Islet precursor cell (in vitro differentiated cells): ENCODE measurements at regions not wholly inside any gene's neighbourhood (a gene's known extent, or its start where the extent isn't known, plus 50 kb on each side); places are given as distances from the start of the nearest gene placed in this dataset.
"Not testable (repeated sequence)": the region's sequence is repeated elsewhere in the genome, so short reads cannot be mapped to it uniquely, and the experiment has no call there.

Experiments
- DNase-seq: peaks from one replicate; pipeline ENCODE4 v3.0.0-alpha.2; 2018

DNA sequence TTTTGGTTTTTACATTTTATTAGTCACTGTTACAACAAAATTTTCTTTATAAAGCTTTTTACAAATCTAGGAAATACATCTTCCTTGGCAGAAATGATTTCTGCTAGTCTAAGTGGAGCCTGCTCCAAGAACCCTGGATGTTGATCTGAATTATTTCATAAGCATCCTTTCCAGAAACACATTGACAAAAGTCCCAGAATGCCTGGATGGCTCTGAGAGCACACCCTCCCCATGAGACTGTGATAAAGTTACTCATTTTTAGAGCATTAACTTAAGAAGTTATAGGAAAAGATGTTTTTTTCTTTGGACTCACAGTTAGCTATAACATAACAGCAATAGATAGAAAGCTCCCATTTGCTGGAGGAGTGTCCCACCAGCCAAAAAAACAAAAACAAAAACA is 559.6 kb upstream of the SPRY2 start:
- no peak for DNase-seq

DNA sequence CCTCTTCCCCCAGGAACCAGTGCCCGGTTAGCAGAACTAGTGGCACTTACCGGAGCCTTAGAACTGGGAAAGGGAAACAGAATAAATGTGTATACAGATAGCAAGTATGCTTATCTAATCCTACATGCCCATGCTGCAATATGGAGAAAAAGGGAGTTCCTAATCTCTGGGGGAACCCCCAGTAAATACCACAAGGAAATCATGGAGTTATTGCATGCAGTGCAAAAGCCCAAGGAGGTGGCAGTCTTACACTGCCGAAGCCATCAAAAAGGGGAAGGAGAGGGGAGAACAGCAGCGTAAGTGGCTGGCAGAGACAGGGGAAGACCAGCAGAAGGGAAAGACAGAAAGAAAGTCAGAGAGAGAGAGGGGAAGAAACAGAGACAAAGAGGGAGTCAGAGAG is 556.7 kb upstream of the SPRY2 start:
- DNase-seq = not testable (repeated sequence)

DNA sequence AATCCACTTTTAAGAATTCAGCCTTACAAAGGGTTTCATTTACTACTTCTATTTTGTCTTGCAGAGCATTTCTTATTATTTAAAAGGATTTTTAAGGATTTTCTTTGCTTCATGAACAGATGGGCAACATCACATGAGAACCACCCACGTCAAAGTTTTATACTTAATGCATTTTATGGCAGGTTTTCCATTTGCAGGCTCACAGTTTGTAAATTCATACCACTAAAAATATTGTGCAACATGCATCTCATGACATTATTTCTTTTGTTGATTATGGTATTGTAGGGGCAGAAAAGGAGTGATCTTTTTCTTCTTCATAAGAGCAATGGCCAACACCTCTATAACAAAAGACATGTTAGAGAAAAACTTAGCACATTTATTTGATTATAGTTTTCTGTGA is 554.0 kb upstream of the SPRY2 start:
- no peak for DNase-seq

DNA sequence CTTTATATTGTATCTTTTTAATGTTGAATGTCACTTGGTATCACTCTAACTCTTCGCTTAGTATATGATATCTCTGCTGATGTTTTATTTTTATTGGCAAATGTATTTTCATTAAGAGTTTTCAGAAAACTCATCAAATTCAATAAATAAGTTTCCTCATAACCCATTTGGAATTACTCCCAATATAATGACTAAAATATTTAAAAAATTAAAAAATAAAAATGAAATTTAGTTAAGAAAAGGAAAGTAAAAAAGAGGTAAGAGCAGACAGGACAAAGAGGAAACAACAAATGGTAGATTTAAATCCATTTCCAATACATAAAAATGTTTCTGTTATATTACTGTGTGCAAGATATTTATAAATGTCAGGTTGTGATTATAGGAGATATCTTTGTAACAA is 548.9 kb upstream of the SPRY2 start:
- DNase-seq = no peak

DNA sequence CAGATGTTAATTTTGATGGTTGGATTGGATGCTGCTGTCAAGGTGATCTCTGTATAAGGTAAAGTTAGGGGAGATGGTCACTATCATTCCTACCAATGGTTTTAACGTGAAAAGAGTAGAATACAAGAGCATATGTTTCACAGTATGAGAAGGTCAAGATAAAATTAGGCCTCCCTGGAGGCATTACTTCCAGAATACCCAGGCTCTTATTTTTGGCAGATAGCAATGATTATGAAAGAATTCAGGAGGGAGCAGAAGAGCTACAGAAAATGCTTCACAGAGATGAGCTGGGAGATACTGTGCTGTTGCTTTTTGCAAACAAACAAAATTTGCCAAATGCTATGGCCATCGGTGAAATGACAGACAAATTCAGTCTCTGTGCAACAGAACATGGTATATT is 547.5 kb upstream of the SPRY2 start:
- no peak for DNase-seq

DNA sequence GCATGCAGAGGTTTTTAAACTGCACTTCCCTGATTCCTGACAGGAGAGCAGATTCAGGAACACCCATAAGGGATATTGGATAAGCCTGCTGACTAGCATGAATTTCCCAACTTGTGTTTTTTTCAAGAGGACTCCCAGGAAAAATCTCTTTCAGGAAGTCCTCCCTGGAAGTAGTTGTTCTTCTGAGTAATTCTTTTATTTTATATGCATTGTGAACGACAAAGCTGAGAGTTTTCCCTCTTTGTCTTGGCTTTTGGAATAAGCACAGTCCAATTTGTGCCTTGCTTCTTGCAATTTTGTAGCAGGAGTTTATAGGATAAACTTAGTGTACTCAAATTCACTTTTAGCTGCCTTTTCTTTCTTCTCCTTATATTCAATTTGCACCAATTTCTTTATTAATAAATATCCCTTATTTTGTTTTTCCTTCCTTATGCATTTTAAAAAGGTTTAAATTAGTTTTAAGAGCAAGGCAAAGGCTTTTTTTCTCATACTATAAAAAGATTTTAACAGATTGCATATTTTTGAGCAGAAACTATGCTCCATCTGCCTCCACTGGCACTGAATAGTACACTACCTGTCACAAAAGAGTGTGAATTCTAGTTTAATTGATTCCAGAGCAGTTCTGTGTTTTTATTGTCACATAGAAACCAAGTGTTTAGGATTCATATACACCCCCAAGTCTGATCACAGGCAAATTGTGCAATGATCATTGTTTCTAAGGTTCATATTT is 543.3 kb upstream of the SPRY2 start:
- DNase-seq = no peak

DNA sequence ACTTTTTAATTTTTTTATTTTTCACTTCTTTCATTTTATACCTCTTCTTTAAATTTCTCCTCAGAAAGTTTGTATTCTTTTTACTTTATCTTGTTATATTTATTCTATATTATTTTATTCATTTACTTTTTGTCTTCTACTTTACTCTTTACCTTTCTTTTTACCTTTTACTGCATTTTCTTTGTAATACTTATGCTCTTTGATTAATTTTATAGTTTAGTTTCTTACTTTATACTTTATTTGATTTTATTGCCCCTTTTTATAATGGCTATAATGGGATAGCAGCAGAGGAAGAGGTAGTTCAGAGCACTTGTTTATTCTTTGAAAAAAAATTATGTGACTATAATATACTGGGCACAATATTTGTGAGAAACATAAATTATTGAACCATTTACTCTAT is 542.6 kb upstream of the SPRY2 start:
- no peak for DNase-seq

DNA sequence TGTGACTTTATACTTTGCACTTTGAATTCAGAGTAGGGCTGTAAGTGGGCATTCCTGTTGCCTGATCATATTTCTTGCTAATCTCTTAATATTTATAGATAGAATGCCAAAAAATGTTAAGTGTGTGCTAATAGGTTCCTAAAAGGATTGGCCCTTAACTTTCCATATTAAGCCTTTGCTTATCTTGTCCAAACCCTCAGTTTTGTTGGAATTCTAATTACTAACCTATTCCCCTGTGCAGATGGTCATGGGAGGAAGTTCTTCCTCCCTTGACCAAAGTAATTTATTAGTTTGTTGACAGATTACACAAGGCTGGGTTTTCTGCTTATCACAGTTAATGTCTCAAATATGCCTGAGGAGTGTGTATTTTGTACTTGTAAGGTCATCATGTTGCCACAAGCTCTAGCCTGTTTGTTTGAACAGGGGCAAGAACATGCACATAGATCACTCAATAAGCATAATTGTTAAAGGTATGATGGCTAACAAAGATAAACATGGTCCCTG is 541.1 kb upstream of the SPRY2 start:
- DNase-seq = no peak

DNA sequence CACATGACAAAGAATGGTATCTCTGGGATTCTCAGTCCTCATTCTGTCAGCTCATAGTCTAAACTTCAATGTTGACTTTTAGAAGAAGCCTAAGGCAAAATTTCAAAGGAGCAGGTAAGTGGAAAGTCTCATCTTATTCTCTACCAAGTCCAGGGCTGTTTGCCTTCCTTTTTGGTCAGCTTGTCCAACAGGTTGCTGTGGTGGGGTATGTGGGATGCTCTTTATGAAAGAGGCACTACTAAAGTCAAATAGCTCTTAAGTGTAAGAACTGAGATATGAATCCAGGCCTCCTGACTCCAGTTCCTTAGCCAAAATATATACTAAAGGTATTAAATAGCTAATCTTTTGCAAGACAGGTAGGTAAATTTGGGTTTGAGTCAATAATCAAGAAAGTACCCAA is 540.6 kb upstream of the SPRY2 start:
- DNase-seq = no peak

DNA sequence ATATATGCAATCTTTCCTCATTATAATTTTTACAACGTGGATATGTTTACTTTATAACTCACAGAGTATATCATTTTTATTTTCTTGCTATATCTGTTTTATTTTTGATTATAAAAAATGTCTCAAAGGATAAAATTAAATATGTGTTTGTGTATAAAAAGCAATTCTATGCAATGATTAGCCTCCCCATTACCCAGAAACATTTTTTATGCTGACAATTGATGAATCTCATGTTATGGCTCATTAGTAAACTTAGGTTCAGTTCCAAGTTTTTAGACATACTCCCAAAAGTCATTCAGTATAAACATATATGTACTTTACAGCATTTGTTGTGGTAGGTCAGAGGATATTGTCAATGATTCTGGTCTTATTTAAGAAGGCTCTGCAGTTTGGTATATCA is 540.1 kb upstream of the SPRY2 start:
- no peak for DNase-seq

DNA sequence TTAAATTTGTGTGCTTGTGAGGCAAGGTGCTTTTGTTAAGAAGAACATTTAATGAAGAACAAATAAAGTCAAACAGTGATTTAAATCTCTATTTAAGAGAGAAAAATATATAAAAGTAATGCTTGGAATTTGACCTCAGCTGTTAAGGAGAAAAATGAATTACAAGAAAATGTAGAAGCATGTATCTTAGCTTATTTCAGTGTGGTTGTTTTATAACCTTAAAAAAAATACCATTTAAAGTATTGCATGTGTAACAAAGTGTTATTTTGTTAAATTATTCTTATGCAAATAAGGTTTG is 537.0 kb upstream of the SPRY2 start:
- DNase-seq = no peak

DNA sequence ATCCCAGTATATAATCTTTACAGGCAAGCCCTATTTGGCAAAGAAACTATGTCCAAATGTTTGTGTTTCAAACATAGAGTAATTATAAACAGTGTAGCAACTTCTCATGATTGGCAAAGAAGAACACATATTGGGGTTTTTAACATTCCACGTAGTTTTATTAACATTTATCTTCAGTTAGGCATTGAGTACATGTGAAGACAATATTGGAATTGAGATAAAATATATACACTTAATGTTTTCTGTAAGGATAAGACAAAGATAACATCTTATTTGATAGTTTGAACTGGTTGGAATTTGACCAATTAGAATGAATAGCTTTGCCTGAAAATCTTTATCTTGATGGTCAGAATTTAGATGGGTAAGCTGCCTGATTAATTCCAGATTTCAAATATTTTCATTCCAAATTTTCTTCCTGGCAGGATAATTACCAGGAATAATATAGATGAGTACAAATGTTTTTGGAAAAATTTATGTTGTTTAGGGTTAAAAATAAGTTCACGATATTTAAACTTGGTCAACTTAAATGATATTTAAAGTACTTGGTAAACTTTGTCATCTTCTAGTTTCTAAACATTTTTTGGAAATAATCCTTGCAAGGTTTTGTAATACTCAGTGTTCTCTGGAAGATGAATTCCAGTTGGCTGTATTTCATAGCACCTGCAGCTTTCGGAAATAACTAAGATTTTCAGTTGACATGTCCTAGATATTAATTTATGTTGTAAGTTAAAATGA is 536.5 kb upstream of the SPRY2 start:
- DNase-seq = no peak

DNA sequence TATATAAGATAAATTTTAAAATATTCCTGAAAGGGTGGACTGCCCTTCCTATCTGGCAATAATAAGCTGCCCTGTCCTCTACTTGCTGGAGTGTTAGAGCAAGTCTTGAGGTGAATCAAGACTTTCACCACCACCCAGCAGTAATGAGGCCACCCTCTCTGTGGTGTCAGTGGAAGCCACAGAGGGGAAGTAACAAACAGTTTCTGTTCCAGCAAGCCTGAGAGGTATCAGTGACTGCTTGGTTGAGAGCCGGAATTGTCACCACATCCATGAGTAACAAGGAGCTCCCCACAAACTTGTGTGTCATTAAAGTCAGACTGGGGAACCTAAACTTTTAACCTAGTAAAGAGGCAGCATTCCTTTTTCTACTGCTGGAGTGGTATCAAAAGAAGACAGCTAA is 532.7 kb upstream of the SPRY2 start:
- no peak for DNase-seq

DNA sequence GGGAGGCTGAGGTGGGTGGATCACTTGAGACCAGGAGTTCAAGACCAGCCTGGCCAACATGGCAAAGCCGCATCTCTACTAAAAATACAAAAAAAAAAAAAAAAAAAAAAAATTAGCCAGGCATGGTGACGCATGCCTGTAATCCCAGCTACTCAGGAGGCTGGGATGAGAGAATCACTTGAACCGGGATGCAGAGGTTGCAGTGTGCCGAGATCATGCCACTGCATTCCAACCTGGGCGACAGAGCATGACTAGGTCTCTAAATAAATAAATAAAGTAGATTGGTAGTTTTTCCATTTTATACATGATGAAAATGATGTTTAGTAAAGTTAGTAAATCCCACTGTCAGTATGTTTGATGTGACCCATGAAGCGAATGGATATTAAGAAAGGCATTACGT is 531.0 kb upstream of the SPRY2 start:
- not testable (repeated sequence) for DNase-seq

DNA sequence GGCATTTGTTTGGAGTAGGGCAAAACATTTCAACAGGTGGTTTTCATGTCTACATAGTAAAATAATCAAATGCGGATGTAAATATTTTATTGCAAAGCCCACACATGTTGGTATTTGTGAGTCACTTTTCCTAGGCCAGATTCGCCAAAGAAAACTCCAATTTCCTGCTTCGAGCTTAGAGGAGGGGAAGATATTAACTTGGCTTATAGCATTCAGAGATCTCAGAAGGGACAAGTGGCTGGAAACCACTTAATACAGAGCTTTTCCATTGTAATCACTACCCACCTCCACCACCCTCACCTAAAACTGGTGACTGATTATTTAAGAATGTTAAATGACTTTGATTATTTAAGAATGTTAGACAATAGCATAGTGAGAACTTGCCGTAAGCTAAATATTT is 530.6 kb upstream of the SPRY2 start:
- DNase-seq = no peak

DNA sequence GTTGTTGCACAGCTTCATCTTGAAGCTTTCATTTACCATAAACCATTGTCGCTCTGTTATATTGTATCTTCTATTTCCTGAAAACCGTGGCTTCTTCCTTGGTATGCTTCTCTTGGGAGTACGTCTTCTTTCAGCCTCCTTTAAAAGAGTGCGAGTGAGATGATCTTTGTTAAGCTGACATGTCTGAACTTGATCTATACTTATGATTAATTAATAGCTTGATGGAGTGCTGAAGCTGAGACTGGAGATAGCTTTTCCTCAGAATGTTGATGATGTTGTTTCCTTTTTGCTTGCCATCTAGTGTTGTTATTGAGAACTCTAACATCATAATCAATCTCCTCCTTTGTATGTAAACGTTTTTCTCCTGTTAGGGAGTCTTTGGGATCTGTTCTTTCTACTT is 529.3 kb upstream of the SPRY2 start:
- DNase-seq = no peak

DNA sequence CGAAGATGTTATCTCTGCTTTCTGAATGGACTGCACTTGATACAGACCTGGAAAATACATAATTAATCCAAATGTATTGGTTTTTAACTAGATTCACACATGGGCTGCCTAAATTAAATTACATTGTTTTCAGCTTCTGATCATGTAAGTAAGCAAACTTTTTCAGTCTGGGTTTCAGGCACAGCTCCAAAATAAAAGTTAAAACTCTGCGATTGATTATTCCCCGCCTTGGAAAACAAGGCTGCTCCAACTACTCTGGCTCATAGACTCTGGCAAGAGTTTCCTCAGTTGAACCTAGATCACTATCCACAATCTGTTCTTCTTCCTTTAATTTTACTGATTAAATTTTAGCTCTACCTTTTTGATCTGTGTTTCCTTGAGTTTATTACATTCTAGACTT is 526.0 kb upstream of the SPRY2 start:
- no peak for DNase-seq

DNA sequence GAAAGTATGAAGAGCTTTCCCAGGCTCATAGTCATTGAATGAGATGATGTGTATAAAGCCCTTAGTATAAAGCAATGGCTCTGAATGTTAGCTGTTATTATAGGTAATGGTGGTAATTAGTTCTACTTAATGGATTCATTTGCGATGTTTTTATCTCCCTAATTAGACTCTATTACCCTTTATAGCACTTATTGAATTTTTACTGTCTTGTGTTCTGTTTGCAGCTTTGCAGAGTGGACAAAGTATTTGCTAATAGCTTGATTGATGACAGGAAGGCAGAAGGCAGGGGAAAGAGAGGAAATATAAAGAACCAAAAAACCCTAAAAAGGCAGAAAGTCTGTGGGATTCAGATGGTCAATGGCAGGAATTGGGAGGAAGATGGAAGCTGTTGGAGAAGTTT is 524.4 kb upstream of the SPRY2 start:
- no peak for DNase-seq

DNA sequence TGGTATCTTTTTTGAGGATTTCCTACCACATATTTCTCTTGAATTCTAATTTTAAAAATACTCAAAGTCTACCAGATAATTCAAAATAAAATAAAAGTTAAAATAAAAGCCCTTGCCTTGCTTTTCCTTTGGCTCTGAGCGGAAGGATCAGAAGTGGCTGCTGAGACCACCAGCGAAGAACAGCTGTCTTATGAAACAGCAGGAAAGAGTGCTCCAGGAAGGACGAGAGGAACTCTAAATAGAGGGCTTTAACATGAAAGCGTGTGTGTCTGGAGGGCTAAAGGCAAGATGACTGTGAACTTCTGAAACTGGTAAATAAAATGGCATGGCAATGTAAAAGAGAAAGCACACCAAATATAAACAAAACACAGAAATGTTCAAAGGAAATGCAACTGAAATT is 521.5 kb upstream of the SPRY2 start:
- DNase-seq = no peak

DNA sequence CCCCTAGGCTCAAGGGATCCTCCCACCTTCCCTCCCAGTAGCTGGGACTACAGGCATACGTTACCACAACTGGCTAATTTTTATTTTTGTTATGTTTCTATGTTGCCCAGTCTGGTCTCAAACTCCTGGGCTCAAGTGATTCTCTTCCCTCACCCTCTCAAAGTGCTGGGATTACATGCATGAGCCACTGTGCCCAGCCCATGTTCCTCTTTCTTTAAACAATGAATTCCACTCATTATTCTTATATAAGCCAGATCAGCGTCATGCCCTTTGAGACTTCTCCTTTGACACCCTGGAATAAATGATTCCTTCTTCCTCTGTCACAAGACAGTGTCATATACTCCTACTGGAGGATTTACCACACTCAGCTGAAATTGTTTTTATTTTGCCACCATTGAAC is 519.9 kb upstream of the SPRY2 start:
- DNase-seq = no peak

DNA sequence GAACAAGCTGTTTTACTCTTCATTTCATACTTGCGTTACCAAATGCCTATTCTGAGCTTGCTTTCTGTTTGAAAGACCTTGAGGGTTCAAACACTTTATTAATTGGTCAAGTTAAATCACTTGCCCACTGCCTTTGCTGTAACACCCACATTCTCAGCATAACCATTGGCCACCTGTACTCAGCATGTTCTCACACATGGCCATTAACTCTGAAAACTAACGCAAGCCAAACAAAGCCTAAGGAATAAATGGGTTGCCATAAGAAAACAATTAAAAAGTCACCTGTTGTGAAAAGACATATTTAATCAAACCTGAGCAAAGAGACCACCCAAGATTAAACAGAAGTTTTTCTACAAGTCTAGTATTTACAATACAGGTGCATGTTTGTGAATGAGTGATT is 517.2 kb upstream of the SPRY2 start:
- DNase-seq = no peak

DNA sequence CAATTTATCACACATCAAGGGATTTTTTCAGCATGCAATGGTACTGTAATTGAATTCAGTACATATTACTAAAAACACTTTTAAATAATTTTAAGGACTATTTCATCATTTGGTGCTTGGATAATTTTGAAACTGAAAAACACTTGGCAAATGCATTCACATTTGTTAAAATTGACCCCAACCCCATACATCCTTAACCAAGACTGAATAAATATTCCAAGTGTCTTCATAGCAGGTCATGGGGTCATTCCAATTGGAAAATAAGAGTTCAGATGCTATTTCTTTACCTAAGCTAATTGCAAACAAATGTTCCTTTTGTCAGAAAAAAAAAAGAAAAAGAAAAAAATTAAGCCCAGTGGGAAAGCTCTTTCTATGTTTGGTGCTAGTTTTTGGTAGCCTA is 516.4 kb upstream of the SPRY2 start:
- no peak for DNase-seq

DNA sequence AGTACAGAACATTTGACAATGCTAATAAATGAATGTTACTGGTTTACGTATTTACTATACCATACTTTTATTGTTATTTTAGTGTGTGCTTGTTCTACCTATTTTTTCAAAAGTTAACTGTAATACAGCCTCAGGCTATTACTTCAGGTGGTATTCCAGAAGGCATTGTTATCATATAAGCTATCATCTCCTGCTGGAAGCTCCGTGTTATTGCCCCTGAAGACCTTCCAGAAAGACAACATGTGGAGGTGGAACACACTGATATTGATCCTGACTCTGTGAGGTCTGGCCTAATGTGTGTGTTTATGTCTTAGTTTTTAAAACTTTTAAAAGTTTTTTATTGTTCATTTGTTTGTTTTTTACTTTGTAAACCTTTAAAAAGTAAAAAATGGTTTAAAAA is 509.8 kb upstream of the SPRY2 start:
- no peak for DNase-seq

DNA sequence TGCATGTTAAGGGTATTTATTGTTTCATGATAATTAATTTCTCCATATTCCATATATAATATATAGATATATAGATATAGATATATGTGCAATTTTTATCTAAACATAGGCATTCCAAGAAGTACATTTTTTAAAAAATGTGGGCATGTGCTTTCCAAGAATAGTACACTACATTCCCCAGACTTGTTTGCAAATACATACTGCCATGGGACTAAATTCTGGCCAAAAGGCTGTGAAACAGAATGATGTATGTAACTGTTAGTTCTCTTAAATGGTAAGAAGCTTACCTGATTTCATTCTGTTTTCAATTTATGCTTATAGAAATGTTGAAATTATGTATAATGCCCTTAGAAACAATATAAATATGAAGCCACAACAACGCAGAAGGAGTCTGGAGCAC is 503.2 kb upstream of the SPRY2 start:
- DNase-seq = no peak

DNA sequence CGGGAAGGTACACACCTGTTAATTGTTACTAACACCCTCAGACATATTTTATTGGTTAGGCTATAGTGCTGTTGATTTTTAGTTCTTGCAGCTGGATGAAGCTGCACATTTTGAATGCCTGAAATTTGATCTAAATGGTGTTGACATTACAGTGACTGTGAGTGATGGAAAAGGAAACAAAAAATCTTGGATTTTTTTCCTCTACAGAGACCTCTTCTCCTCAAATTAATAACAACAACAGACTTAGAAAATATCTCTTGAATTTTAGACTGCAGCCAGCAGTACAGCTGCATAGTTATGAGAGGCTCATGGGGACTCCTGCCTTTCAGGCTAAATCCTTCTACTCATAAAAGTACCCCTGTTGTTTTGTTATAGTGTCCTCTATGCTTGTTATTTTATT is 500.5 kb upstream of the SPRY2 start:
- no peak for DNase-seq
